SK-N-MC (cell line): ENCODE measurements at regions not wholly inside any gene's neighbourhood (a gene's known extent, or its start where the extent isn't known, plus 50 kb on each side); places are given as distances from the start of the nearest gene placed in this dataset.

Experiments used
- EZH2 ChIP-seq: fragments of 200-600 bp; sonication (generic); IDR thresholded peaks from one replicate; pipeline ENCODE4 v1.6.1; 2017; ENCODE audit warnings: antibody characterized with exemption
- FOXP2 ChIP-seq: optimal IDR thresholded peaks from 2 replicates; pipeline ENCODE3; 2011; ENCODE audit warnings: mild to moderate bottlenecking, moderate library complexity; ENCODE audit not compliant: insufficient read depth; ENCODE audit errors: extremely low read length, control extremely low read depth
- POLR2AphosphoS5 ChIP-seq: IDR thresholded peaks from 2 replicates; pipeline ENCODE4 v1.6.1; 2012; ENCODE audit warnings: mild to moderate bottlenecking, low read depth, low read length, borderline replicate concordance

GRCh38 chr6:91477688-91478087, 890.8 kb upstream of the MAP3K7 start:
- no peak for TF ChIP-seq EZH2
- no peak for TF ChIP-seq POLR2AphosphoS5
- TF ChIP-seq FOXP2, result no peak
